Brain pericyte (primary cell): ENCODE measurements at regions not wholly inside any gene's neighbourhood (a gene's known extent, or its start where the extent isn't known, plus 50 kb on each side); places are given as distances from the start of the nearest gene placed in this dataset.
"Not testable (repeated sequence)": the region's sequence is repeated elsewhere in the genome, so short reads cannot be mapped to it uniquely, and the experiment has no call there.

ENCODE experiments used
- DNase-seq: peaks from one replicate; pipeline ENCODE4 v3.0.0-alpha.2; 2012; ENCODE audit warnings: low read depth, low spot score

DNA sequence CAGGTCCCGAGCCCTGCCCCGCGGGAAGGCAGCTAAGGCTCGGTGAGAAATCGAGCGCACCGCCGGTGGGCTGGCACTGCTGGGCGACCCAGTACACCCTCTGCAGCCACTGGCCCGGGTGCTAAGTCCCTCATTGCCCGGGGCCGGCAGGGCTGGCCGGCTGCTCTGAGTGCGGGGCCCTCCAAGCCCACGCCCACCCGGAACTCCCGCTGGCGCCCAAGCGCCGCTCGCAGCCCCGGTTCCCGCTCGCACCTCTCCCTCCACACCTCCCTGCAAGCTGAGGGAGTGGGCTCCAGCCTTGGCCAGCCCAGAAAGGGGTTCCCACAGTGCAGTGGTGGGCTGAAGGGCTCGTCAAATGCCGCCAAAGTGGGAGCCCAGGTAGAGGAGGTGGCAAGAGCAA lies 63.2 kb upstream of the IER3 start:
- not testable (repeated sequence) for DNase-seq

DNA sequence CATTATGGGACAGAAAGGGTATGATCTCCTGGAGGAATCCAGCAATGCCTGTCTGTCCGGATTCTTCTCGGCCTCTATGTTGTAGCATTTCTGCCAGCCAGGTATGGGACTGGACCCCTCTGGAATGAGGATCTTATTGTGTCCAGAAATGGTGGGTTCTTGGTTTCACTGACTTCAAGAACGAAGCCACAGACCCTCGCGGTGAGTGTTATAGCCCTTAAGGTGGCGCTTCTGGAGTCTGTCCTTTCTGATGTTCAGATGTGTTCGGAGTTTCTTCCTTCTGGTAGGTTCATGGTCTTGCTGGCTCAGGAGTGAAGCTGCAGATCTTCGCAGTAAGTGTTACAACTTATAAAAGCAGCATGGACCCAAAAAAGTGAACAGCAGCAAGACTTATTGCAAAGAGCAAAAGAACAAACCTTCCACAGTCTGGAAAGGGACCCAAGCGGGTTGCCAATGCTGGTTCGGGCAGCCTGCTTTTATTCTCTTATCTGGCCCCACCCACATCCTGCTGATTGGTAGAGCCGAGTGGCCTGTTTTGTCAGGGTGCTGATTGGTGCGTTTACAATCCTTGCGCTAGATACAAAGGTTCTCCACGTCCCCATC lies 62.3 kb upstream of the IER3 start:
- DNase-seq = no peak

DNA sequence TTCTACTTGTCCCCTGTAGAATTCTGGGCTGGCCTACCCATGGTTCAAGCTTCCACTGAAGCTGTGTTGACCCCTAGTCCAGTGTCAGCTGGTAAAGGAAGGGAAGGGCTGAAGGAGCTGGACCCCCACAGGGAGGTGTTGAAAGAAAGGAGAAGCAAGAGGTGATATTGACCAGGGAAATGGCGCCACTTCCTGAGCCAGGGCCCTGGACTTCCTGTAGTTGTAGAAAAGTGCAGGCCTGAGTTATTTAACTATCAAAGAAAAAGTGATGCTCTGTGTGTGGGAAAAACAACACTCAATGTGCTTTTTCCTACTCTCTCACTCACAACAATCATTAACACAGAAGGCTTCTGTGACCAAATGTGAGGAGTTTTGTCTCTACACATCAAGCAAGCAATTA lies 60.0 kb upstream of the IER3 start:
- DNase-seq = no peak

DNA sequence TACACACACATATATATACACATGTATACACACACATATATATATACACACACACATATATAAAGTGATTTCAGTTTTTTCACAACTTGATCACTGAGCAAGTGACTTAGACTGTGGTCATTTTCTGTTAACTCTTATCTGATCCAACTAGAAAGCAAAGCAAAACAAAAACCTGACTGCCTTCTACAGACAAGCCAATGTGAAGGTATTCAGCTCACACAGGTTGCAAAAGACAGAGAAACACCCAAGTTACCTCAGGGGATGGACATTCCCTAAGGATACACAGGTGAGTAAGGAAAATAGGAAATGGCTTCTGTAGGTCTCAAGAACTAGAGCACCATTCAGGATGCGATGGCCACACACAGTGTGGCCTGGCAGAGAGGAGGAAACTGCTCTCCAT lies 58.4 kb upstream of the IER3 start:
- DNase-seq = no peak

DNA sequence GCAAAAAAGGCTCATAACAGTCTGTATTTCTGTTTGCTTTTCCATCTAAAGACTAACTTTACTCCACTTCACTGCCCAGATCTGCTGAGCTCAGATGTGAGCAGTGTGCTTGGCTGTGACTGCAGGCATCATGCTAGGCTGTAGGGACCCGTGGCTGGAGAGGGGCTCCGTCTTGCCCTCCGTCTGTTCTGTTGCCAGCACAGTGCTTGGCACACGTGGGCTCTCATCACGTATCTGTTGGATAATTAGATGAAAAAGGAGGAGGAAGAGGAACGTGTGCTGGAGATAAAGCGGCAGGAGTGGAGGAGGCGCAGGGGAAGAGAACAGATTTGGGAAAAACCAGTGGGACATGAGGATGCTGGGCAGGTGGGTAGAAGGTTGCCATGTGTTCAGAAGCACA lies 57.6 kb upstream of the IER3 start:
- DNase-seq = no peak

DNA sequence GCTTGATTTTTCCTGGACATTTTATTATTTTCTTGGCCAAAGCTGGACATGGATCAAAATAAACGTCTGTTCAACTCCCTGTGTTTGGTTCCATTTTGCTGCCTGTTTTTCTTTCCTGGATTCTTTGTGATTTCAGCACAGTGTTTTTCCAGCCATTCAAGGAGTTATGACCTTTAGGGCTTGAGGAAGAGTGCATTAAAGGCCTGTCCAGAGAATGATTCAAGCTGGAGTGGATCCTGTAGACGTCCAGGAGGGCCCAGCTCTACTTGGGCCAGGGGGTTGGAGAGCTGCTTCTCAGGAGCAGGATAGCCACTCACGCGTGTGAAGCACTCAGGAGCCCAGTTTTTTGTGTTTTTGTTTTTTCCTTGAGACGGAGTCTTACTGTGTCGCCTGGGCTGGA lies 56.5 kb upstream of the IER3 start:
- no peak for DNase-seq

DNA sequence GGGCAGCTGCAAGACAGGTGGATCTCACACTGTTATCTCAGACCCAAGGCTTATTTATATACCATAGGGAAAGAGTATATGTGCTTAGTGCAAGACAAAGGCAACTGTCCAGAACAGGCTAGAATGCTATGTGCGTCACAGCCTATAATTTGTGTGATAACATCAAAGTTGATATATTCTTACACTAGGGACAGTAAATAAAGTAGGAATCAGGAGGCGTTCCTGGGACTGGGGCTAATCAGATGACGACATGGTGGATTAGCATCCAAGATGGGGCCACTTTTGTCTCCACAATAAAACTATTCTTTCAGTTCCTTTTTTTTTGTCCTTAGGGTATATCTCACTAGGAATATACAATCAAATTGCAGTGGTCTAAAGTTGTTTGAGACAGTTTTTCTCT lies 54.9 kb upstream of the IER3 start:
- DNase-seq = no peak

DNA sequence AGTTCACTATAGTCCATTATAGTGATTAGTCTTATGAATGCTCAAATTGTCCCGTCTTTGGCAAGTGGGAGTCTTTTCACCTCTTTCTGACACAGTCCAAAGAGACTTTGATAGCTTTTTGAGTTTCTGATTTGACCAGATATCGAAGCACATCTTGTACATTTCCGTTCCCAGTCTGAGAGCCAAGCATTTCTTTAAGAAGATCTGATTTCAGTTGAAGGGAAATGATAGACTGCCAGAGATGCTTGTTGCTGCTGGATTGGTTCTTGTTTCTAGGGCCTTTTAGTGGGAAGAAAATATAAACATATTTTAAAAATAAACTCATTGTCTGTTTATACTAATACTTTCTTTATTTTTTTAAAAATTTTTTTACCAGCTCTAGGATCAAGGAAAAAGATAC lies 54.1 kb upstream of the IER3 start:
- DNase-seq = no peak

DNA sequence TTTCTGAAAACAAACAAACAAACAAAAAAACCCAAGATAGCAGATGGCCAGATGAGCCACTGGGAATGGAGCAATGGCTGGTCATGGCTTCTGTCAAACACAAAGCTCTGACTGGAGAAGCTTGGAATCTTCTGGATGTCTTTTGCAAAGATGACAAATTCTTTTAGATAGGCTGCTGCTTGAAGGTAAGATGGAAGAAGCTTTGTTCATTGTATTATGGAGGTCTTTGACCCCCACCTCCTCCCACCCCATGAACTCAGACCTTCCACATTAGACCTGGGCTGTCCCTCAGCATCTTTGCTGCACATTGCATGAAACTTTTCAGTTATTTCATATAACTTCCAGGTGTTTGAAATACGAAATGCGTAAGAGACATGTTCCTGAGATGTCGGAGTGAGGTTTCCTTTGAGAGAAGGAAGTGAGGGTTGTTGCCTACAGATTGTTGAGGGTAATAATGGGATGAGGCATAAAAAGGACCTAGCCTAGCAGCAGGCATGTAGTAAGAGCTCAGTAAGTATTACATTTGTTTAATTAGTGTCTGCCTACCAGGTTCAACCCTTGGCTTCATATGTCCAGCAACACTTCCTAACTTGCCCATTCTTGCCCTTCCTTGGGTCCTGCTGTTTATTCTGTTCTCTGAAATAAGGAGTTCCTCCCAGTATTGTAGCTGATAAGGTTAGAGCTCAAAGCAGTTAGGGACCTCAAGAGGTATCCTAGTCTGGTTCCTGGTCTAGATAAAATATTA lies 51.4 kb upstream of the IER3 start:
- no peak for DNase-seq
